ENCODE measurements at regions not wholly inside any gene's neighbourhood (a gene's known extent, or its start where the extent isn't known, plus 50 kb on each side); places are given as distances from the start of the nearest gene placed in this dataset.

DNA sequence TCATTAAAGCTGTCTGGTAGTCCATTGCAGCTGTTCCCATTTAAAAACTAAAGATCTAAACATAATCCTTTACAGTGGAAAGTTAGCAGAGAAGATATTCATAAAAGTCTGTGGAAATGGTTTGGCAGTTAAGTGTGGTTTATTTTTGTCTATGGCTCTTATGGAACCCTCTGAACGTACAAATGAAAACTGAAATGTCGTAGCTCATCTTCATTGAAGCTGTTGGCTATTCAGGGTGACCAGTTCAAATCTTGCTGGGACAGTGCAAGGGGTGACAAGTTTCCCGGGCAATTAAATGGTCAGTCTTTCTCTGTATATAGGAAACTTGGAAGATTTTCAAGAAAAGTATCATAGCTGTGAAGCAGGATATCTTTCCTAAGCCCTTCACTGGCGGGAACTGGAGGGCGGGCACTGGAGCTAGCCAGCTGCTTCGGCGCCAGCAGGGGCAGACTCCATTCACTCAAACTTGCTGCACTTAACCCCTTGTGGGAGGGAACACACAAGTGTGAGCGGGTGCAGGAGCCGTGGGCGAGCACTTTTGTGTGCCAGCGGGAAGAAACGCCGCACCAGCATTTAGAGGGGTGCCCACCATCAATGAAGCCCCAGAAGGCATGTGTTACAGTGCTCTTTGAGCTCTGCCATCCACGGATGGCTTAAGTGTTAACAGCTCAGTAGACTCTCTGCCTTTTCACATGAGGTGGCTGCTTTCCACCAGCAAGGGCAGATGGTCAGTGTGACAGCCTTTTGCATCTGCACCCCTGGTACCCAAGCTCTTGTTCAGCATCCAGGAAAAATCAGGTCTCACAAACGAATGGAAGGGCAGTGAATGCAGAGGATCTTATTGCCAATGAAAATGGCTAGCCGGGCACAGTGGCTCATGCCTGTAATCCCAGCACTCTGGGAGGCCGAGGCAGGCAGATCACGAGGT is 232.1 kb upstream of the KAZN start:
- peaks cover 3 to 11% (median 6%) of the 10 kb centered on the region in 3 donors for H3K4me1 ChIP-seq (ENCODE audit: control insufficient read depth in 3 of 3, insufficient read depth in 3 of 3, low read length in 3 of 3)
- no peaks in the 10 kb centered on the region for H3K36me3 ChIP-seq (ENCODE audit: control insufficient read depth in 3 of 3, insufficient read depth in 3 of 3, low read length in 3 of 3)
- no peak overlapping the region for H3K27ac ChIP-seq (ENCODE audit: low read depth, low read length)
- no peak overlapping the region for H3K9ac ChIP-seq (ENCODE audit: low read depth in 1 of 3, low read length in 3 of 3)
- no peak overlapping the region for H3K4me3 ChIP-seq (ENCODE audit: low read length in 3 of 3)
- H3K9me3 ChIP-seq (ENCODE audit: control insufficient read depth in 3 of 3, low read length in 3 of 3), result peaks cover 0 to 5% (median 0%) of the 10 kb centered on the region in 3 donors
- peaks cover 3 to 21% (median 3%) of the 10 kb centered on the region in 3 donors for H3K27me3 ChIP-seq (ENCODE audit: control insufficient read depth in 3 of 3, insufficient read depth in 3 of 3, low read length in 3 of 3)

GRCh38 chr1:14367451-14367850 is 231.0 kb upstream of the KAZN start:
- no peaks in the 10 kb centered on the region for H3K9me3 ChIP-seq (ENCODE audit: control insufficient read depth in 3 of 3, low read length in 3 of 3)

GRCh38 chr1:14369526-14370213 is 228.8 kb upstream of the KAZN start:
- no peak overlapping the region for H3K4me3 ChIP-seq (ENCODE audit: low read length in 3 of 3)
- no peaks in the 10 kb centered on the region for H3K9me3 ChIP-seq (ENCODE audit: control insufficient read depth in 3 of 3, low read length in 3 of 3)
- H3K4me1 ChIP-seq (ENCODE audit: control insufficient read depth in 3 of 3, insufficient read depth in 3 of 3, low read length in 3 of 3), result peaks cover 3 to 11% (median 6%) of the 10 kb centered on the region in 3 donors
- H3K36me3 ChIP-seq (ENCODE audit: control insufficient read depth in 3 of 3, insufficient read depth in 3 of 3, low read length in 3 of 3), result no peaks in the 10 kb centered on the region
- H3K27ac ChIP-seq (ENCODE audit: low read depth, low read length), result no peak overlapping the region
- H3K27me3 ChIP-seq (ENCODE audit: control insufficient read depth in 3 of 3, insufficient read depth in 3 of 3, low read length in 3 of 3), result peaks cover 3 to 21% (median 3%) of the 10 kb centered on the region in 3 donors
- no peak overlapping the region for H3K9ac ChIP-seq (ENCODE audit: low read depth in 1 of 3, low read length in 3 of 3)

More at GRCh38 chr1:14367451-14367850, 231.0 kb upstream of the KAZN start:
- peaks cover 3 to 11% (median 6%) of the 10 kb centered on the region in 3 donors for H3K4me1 ChIP-seq (ENCODE audit: control insufficient read depth in 3 of 3, insufficient read depth in 3 of 3, low read length in 3 of 3)
- H3K27ac ChIP-seq (ENCODE audit: low read depth, low read length), result no peak overlapping the region
- H3K36me3 ChIP-seq (ENCODE audit: control insufficient read depth in 3 of 3, insufficient read depth in 3 of 3, low read length in 3 of 3), result no peaks in the 10 kb centered on the region
- peaks cover 3 to 21% (median 3%) of the 10 kb centered on the region in 3 donors for H3K27me3 ChIP-seq (ENCODE audit: control insufficient read depth in 3 of 3, insufficient read depth in 3 of 3, low read length in 3 of 3)
- H3K9ac ChIP-seq (ENCODE audit: low read depth in 1 of 3, low read length in 3 of 3), result no peak overlapping the region
- H3K4me3 ChIP-seq (ENCODE audit: low read length in 3 of 3), result no peak overlapping the region

- Histone ChIP-seq H3K36me3 (ENCODE audit: control insufficient read depth in 3 of 3, insufficient read depth in 3 of 3, low read length in 3 of 3) (no peaks in the 10 kb centered on the region), H3K4me1 (ENCODE audit: control insufficient read depth in 3 of 3, insufficient read depth in 3 of 3, low read length in 3 of 3) (no peaks in the 10 kb centered on the region), H3K27me3 (ENCODE audit: control insufficient read depth in 3 of 3, insufficient read depth in 3 of 3, low read length in 3 of 3) (peaks cover 0 to 14% (median 3%) of the 10 kb centered on the region in 3 donors), H3K4me3 (ENCODE audit: low read length in 3 of 3) (no peak overlapping the region), H3K9ac (ENCODE audit: low read depth in 1 of 3, low read length in 3 of 3) (no peak overlapping the region), H3K27ac (ENCODE audit: low read depth, low read length) (no peak overlapping the region), H3K9me3 (ENCODE audit: control insufficient read depth in 3 of 3, low read length in 3 of 3) (no peaks in the 10 kb centered on the region)
These were observed 226.6 kb upstream of the KAZN start for GRCh38 chr1:14371771-14372497.

DNA sequence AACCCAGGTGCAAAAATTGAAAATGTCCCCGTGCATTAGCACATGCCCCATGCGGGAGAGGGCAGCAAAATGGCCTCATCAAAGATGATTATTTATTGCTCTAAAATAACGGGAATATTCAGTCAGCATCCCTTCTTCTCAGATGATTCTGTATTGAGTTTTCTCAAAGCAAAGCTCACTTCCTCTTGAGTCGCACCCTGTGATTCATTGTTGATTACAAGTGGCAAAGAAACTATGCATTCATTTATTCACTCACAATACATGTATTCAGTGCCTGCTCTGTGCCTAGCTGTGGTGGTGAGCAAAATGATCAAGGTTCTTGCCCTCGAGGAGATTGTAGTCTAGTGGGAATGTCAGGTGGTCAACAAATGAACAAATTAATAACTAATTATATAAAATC is 226.0 kb upstream of the KAZN start:
- no peak overlapping the region for H3K9ac ChIP-seq (ENCODE audit: low read depth in 1 of 3, low read length in 3 of 3)
- no peaks in the 10 kb centered on the region for H3K4me1 ChIP-seq (ENCODE audit: control insufficient read depth in 3 of 3, insufficient read depth in 3 of 3, low read length in 3 of 3)
- H3K36me3 ChIP-seq (ENCODE audit: control insufficient read depth in 3 of 3, insufficient read depth in 3 of 3, low read length in 3 of 3), result no peaks in the 10 kb centered on the region
- H3K9me3 ChIP-seq (ENCODE audit: control insufficient read depth in 3 of 3, low read length in 3 of 3), result no peaks in the 10 kb centered on the region
- no peak overlapping the region for H3K4me3 ChIP-seq (ENCODE audit: low read length in 3 of 3)
- H3K27me3 ChIP-seq (ENCODE audit: control insufficient read depth in 3 of 3, insufficient read depth in 3 of 3, low read length in 3 of 3), result peaks cover 0 to 9% (median 1%) of the 10 kb centered on the region in 3 donors
- H3K27ac ChIP-seq (ENCODE audit: low read depth, low read length), result no peak overlapping the region

DNA sequence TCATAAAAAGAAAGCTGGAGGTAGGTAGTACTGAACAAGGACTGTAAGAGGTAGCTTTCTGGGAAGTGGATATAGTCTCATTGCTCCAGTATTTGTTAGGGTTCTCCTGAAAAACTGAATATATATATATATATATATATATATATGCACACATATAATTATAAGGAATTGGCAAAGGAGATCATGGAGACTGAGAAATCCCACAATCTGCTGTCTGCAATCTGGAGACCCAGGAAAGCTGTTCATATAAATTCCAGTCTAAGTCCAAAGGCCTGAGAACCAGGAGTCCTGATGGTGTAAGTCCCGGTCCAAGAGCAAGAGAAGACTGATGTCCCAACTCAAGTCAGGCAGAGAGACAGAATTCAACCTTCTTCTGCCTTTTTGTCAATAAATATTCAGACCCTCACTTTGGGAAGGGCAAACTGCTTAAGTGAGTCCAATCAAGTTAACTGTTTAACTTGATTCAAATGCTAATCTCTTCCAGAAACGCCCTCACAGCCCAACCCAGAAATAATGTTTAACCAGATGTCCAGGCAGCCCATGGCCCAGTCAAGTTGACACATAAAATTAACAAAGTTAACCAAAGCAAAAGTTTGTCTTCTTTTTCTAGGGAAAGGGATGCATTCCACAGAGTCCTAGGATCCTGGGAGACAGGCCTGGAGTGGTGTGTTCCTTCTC is 225.3 kb upstream of the KAZN start:
- Histone ChIP-seq H3K4me1 (ENCODE audit: control insufficient read depth in 3 of 3, insufficient read depth in 3 of 3, low read length in 3 of 3) (no peaks in the 10 kb centered on the region), H3K27me3 (ENCODE audit: control insufficient read depth in 3 of 3, insufficient read depth in 3 of 3, low read length in 3 of 3) (peaks cover 0 to 5% (median 0%) of the 10 kb centered on the region in 3 donors), H3K4me3 (ENCODE audit: low read length in 3 of 3) (no peak overlapping the region), H3K36me3 (ENCODE audit: control insufficient read depth in 3 of 3, insufficient read depth in 3 of 3, low read length in 3 of 3) (no peaks in the 10 kb centered on the region), H3K27ac (ENCODE audit: low read depth, low read length) (no peak overlapping the region), H3K9me3 (ENCODE audit: control insufficient read depth in 3 of 3, low read length in 3 of 3) (no peaks in the 10 kb centered on the region), H3K9ac (ENCODE audit: low read depth in 1 of 3, low read length in 3 of 3) (no peak overlapping the region)

DNA sequence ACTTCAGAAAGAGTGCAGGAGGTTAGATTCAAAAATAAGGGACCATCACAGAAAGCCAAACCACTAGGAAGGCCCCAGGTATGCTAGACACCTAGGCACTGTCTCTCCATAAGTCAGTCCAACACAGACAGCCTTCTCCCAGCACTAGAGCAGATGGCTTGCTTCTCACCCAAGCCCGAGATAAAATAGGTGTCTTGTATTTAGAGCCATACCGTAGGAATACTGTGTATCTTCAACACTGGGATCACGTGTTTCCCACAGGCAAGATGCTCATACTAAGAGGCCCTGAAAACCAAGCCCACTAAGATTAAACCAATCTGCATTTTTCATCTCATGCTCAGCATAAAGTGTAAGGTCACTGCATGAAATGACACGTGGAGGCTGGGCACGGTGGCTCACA is 223.3 kb upstream of the KAZN start:
- H3K9ac ChIP-seq (ENCODE audit: low read depth in 1 of 3, low read length in 3 of 3), result no peak overlapping the region
- peaks cover 0 to 3% (median 0%) of the 10 kb centered on the region in 3 donors for H3K9me3 ChIP-seq (ENCODE audit: control insufficient read depth in 3 of 3, low read length in 3 of 3)
- no peaks in the 10 kb centered on the region for H3K4me1 ChIP-seq (ENCODE audit: control insufficient read depth in 3 of 3, insufficient read depth in 3 of 3, low read length in 3 of 3)
- peaks cover 0 to 3% (median 0%) of the 10 kb centered on the region in 3 donors for H3K27me3 ChIP-seq (ENCODE audit: control insufficient read depth in 3 of 3, insufficient read depth in 3 of 3, low read length in 3 of 3)
- H3K27ac ChIP-seq (ENCODE audit: low read depth, low read length), result no peak overlapping the region
- H3K4me3 ChIP-seq (ENCODE audit: low read length in 3 of 3), result no peak overlapping the region
- no peaks in the 10 kb centered on the region for H3K36me3 ChIP-seq (ENCODE audit: control insufficient read depth in 3 of 3, insufficient read depth in 3 of 3, low read length in 3 of 3)

DNA sequence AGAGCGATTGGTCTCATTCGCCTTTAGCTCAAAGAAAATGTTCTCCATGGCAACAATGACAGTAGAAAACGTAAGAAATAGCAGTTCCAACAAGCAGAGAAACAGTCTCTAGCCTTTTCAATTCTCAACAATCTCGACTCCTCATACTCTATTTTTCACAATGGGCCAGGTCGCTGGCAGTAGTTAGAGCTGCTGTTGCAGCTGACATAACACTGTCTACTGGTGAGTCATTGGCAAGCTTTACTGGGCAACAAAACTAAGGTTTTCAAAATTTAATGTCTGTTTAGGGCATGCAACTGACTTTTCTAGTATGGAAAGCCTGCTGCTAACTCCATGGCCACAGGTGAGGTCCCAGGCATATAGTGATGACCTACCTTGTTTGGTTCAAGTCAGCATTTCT is 221.1 kb upstream of the KAZN start:
- no peaks in the 10 kb centered on the region for H3K4me1 ChIP-seq (ENCODE audit: control insufficient read depth in 3 of 3, insufficient read depth in 3 of 3, low read length in 3 of 3)
- H3K27ac ChIP-seq (ENCODE audit: low read depth, low read length), result no peak overlapping the region
- H3K36me3 ChIP-seq (ENCODE audit: control insufficient read depth in 3 of 3, insufficient read depth in 3 of 3, low read length in 3 of 3), result no peaks in the 10 kb centered on the region
- H3K4me3 ChIP-seq (ENCODE audit: low read length in 3 of 3), result no peak overlapping the region
- no peak overlapping the region for H3K9ac ChIP-seq (ENCODE audit: low read depth in 1 of 3, low read length in 3 of 3)
- H3K9me3 ChIP-seq (ENCODE audit: control insufficient read depth in 3 of 3, low read length in 3 of 3), result peaks cover 0 to 3% (median 0%) of the 10 kb centered on the region in 3 donors
- no peaks in the 10 kb centered on the region for H3K27me3 ChIP-seq (ENCODE audit: control insufficient read depth in 3 of 3, insufficient read depth in 3 of 3, low read length in 3 of 3)

DNA sequence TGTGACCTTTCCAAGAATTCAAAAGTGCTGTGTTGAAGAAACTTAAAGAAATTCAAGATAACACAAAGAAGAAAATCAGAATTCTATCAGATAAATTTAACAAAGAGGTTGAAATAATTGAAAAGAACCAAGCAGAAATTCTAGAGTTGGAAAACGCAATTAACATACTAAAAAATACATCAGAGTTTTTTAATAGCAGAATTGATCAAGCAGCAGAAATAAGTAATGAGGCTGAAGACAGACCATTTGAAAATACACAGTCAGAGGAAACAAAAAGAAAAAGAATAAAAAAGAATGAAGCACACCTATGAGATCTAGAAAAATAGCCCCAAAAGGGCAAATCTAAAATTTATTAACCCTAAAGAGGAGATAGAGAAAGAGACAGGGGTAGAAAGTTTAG is 218.1 kb upstream of the KAZN start:
- H3K27ac ChIP-seq (ENCODE audit: low read depth, low read length), result no peak overlapping the region
- H3K9ac ChIP-seq (ENCODE audit: low read depth in 1 of 3, low read length in 3 of 3), result no peak overlapping the region
- no peaks in the 10 kb centered on the region for H3K36me3 ChIP-seq (ENCODE audit: control insufficient read depth in 3 of 3, insufficient read depth in 3 of 3, low read length in 3 of 3)
- H3K4me3 ChIP-seq (ENCODE audit: low read length in 3 of 3), result no peak overlapping the region
- no peaks in the 10 kb centered on the region for H3K27me3 ChIP-seq (ENCODE audit: control insufficient read depth in 3 of 3, insufficient read depth in 3 of 3, low read length in 3 of 3)
- peaks cover 0 to 3% (median 0%) of the 10 kb centered on the region in 3 donors for H3K9me3 ChIP-seq (ENCODE audit: control insufficient read depth in 3 of 3, low read length in 3 of 3)
- H3K4me1 ChIP-seq (ENCODE audit: control insufficient read depth in 3 of 3, insufficient read depth in 3 of 3, low read length in 3 of 3), result no peaks in the 10 kb centered on the region

Measured in skeletal muscle tissue (tissue), 3 donors.